DMS53 treated with DMSO at 0.1 percent for 48 hours (cell line): ENCODE measurements at regions not wholly inside any gene's neighbourhood (a gene's known extent, or its start where the extent isn't known, plus 50 kb on each side); places are given as distances from the start of the nearest gene placed in this dataset.
A peak's percentile ranks its signal among the peaks of the same experiment; 100 is the strongest.
"Not testable (repeated sequence)": the region's sequence is repeated elsewhere in the genome, so short reads cannot be mapped to it uniquely, and the experiment has no call there.

Experiments used
- DNase-seq: peaks from one replicate; lab custom pipeline; 2025; ENCODE audit not compliant: unreplicated experiment; lab: John Stamatoyannopoulos, UW

DNA sequence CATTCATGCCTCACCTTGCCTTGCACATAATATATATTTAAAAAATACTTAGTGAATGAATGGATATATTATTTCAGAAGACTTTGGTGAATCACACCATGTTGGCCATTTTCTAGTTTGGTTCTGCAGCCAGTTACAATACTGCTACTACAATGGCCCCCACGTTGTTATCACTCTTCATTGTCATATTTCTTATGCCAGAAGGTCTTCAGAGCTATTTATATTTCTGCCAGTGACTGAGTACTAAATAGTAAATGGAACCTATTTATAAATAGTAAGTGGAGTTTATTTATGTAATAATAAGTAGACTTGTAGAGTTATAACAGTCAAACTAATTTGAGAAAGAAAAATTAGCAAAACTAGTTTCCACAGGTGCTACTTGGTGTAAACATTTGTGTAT lies 516.6 kb upstream of the SYT4 start:
- no peak for DNase-seq

DNA sequence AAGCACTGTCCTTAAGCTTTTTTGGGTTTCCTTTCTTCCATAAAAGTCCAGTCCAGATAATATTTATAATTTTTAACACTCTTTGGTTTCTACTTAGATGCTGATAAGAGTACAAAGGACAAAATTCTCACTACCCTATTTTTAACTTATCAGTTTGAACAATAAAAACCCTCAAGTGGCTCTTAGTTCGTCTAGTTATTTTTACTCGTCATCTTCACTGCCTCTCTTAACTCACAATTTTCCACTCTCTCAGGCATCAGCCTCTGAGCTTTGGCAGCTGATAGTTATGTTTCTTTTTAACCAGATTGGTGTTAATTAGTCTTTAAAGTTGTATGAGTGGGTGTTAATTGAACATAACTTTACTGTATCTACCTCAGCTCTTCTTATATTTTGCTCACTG lies 517.1 kb upstream of the SYT4 start:
- DNase-seq: no peak

DNA sequence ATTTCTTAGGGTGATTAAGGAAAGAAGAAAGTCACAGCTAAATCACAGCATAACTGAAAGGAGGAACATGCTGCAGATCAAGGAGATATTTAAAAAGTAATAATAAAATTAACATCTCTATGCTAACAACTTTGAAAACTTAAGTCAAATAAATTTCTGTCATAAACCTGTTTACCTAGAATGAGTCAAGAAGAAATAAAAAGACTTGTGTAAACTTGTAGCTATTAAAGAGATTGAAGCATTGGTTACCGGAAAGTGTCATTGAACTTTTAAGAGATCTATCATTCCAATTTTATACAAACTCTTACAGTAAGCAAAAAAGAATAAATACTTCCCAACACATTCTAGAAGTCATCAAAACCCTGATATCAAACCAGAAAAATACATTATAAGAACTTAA lies 520.1 kb upstream of the SYT4 start:
- no peak for DNase-seq

DNA sequence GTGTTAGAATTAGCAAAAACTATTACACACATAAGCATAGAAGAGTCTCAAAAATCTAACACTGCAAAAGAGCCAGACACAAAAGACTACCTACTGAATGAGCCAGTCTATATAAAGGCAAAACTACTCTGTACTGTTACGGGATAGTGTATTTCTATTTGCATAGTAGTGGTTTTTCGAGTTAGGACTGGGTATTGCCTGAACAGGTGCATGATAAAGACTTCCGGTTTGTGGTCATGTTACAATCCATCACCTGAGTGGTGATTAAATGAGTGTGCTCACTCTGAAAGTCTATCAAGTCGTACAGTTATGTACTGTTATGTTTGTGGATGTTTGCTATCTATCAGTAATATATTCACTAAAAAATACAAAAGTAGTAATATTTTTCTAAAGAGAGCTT lies 523.3 kb upstream of the SYT4 start:
- DNase-seq: peak; percentile 65

DNA sequence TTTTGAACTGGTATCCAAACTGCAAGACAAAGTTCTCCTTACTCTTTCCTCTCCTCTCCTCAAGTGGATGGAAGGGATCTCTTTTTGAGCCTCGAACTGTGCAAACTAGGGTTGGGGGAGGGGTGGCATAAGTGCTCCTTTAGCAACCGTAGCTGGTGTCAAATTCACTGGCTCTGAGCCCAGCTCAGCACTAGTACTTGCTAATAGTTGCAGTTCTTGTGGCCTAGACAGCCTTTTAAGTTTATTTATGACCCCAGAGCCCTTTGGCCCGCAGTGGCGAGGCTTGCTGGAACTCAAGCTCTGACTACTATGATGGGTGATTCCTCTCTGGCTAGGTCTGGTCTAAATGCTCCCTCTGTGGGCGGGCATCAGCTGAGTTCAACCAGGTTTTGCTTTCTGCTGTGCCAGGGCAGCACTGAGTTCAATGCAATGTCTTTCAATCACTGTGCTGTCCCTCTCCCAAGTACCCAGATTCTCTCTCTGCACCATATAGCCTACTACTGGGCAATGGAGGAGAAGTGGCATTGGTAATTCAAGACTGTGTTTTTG lies 528.4 kb upstream of the SYT4 start:
- no peak for DNase-seq

DNA sequence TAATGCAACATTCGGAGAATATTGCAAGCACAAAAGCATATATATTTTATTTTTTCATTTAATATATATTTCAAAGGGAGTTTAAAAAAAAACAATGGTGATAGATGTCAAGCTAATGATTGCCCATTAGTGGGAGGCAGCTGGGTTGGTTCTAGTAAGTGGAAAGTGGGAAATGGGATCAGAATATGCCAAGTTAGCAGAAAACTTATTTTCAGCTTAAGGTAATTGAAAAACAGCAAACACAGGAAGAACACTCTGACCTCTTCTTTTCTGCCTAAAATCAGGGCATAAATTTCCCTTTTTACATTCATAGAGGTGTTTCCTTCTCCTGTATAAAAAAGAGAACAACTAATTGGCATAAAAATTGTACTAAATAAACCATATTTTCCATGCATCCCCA lies 535.3 kb upstream of the SYT4 start:
- DNase-seq: no peak

DNA sequence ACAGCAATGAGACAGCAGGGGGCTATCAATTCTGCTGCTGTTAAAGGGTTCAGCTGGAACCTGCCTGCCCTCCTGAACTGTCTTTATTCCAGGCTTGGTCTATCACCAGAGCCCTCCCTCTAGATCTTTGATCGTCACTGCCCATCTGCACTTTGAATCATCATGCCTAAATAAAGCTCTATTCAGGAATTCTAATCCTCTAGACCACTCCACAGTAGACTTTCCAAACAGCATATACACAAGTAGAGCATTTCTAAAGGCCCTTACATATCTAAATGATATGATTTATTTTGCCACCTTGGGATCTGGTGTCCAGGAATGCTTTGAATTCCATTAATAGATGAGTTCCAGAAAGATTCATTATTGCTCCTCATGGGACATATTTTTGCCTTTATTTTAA lies 542.1 kb upstream of the SYT4 start:
- DNase-seq: no peak

DNA sequence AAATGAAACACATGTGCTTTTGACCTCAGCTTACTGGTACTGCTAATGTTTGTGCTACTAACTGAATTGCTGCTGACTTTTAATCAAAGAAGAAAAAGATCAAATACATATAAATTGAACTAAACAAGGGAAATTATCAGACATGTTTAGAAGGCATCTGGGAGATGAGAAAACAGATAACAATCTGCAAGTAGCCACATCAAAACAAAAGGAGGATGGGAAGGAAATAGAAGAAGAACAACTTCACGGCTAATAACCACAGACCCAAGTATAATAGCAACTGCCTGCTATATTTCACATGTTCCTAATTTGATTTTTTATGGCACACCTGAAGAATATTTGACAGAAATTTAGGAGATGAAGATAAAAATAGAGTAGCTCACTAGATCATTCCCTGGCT lies 542.6 kb upstream of the SYT4 start:
- no peak for DNase-seq

DNA sequence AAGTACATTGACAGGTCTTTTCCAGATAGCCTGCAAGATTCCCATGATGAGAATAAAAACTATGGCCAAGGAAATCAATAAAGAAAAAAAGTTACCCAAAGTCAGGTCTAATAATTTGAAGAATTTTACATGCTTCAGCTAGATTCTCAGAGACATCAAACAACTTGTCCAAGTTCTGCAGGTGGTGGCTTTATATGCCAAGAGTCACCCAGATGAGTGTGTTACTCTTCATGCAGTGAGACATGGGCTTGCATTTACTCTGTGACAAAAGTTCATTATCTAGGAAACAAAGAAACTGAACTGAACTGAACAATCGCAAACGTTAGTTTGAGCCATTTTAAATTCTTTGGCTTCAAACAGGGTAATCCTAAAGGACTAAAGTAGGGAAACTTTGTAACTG lies 548.5 kb upstream of the SYT4 start:
- no peak for DNase-seq

DNA sequence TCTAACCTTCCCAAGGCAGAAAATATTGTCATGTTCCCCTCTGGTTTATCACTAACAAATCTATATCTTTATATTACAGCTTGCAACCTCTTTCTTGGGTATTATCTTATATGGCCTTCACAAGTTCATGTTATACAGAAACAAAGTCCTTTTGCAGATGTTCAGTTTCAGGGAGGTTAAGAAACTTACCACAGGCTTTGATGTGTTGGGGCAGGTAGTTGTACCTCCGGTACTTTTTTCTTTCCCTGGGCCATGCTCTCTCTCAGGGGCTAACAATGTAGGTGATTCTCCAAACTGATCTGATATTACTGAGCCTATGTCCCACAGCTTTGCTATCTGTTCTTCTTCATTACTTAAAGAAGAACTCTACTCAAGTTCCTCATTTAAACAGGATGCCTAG lies 548.9 kb upstream of the SYT4 start:
- DNase-seq: no peak

DNA sequence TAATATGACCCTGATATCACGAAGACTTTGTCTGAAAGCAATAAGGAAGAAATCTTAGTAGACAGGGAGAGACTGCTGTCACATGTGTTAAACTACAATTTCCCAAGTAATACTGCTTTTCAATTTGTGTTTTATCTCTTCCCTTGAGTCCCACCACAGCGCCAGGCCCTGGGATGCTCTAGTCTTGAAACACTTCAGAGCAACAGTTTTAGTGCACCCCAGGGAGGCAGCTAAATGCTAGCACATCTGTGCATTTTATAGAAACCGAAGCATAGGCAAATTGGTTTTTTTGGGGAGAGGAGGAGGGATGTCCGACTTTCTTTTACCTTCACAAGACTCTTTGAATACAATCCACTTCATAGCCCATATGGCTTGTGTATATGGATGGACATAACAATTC lies 550.0 kb upstream of the SYT4 start:
- no peak for DNase-seq

DNA sequence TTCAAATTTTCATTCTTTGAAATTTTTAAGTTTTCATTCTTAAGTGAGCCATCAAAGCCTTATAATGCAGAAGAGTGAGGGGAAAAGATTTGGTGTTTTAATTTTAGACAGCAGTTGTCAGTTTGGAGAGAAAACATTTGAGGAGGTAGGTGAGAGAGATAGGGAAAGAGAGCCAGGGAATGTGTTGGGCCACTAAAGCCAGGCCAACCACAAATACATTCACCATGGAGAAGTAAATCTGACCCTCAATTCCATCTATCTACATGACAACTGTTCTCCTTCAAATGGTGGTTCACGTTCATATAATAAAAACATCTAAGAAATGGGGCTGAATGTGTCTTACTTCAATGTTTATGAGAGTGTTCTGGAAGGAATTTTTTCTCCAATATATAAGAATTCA lies 553.0 kb upstream of the SYT4 start:
- DNase-seq: no peak

DNA sequence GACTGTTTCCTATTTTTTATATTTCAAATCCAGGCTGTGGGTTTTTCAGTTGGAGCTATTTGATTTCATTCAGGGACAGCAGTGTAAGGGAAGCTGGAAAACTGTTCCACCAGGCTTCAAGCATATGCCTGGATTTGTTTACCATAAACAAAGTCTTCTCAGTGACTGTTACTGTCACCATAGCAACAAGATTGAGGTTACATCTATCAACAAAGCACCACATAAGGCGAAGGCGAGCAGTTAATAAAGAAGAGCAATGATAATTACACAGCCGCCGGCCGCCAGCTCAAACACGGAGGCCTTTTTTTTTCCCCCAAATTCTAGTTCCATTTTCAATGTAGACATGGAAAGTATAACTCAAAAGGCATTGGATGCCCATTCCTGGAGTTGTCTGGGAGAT lies 553.7 kb upstream of the SYT4 start:
- DNase-seq: peak; percentile 4

DNA sequence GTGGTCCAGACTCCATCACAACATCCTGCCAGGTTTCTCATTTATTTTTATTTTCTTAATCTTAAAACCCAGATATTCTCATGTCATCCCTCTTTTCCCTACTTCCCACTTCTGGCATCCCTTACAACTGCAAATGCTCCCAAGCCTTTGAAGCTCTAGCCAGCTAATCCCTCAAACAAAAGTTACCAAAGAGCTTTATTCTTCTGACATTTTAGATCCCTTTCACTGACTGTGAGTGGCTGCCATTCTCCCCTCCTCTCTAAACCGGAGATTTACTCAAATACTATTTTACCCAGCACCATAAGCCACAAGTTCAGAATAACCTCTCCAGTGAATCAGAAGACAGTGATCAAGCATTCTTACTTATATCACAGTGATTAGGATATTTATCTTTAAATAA lies 569.0 kb upstream of the SYT4 start:
- DNase-seq: no peak

DNA sequence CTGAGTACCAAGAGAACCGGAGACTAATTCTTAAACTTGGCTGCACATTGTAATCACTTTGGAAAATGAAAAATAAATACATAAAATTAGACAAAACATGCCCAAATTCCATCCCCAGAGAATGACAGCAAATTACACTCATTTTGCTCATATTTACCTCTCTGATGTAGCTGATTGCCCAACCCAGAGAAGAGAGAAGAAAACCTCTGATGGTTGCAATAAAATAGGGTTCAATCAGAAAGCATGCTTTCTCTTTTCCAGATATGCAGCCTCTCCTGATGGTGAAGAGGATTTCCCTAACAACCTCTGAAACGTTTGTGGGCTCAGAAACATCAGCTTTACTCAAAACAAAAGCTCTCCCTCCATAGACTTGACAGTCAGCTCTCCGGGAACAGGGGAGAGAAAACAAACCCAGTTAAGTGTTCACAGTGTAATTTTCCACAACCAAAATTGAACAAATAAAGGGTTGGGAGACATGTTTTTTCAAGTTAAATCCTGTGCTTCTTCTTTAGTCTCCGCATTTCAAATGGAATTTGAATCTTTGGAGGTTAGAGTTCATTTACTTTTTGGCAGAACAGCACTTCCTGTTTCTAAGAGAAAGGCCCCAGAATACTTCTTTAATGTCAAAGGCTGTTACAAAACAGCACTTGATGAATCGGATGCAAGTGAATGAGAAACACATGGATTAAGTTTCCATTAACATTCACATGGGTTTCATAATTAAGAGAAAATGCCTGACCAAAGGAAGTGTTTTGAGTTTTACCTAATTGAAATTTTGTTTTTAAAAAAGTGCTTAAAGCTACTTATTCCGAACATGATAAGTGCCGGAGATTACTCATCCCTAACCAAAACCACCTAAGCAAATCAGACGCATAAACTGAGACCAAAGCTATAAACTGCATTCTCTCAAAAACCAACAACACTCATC lies 570.1 kb upstream of the SYT4 start:
- no peak for DNase-seq

DNA sequence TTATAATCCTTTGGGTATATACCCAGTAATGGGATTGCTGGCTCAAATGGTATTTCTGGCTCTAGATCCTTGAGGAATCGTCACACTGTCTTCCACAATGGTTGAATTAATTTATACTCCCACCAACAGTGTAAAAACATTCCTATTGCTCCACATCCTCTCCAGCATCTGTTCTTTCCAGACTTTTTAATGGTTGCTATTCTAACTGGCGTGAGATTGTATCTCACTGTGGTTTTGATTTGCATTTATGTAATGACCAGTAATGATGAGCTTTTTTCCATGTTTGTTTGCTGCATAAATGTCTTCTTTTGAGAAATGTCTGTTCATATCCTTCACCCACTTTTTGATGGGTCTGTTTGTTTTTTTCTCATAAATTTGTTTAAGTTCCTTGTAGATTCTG lies 572.5 kb upstream of the SYT4 start:
- not testable (repeated sequence) for DNase-seq

DNA sequence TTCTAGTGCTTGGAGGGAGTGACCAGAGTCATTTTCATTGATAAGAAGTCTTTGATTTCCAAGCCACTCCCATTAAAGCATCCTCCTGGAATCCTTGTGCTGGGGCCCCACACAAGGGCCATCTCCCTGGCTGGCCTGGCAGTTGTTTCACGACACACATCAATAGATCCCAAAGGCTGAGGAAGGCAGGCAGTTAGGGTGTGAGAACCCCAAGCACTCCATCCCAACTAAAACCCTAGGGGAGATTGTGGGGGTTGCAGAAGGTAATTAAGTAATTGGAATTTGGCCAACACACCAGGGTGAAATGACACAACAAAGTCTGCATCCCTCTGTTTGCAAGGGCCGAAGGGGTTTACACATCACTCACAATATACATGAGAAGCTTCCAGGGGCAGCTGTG lies 578.1 kb upstream of the SYT4 start:
- no peak for DNase-seq

DNA sequence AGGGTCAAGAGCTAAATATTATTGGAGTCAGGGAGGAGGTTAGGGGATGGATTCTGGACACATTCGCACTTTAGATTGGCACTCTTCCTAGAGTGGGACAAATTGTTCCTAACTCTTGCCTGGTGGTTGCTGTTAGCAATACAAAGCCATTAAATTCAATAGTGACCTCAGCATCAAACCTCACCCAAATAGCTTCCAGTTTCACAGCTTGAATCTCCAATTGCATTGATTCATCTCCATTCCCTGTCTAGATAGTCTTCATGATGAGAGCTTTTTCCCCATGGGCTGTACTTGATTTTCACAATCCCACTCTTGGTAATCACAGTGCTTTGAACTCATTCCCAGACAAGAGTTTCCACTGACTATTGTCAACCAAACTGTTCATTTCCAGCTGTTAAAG lies 585.9 kb upstream of the SYT4 start:
- no peak for DNase-seq

DNA sequence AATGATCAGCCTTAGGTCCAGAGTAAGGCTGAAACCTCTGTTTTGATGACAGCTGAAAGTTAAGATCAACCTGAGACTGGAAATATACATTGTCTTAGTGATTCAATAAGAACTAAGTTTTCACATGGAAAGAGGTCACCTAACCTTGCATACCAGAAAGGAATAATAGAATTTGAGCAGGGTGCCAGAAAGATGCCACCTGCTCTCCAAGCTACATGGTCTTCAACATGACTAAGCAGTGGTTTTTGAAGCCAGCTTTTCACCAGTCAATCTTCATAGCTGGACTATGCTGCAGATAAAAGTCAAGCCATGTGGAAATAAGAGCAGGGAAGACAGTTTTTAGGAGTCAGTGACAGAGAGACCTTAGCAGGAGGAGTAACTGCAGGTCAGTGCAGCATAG lies 589.4 kb upstream of the SYT4 start:
- no peak for DNase-seq

DNA sequence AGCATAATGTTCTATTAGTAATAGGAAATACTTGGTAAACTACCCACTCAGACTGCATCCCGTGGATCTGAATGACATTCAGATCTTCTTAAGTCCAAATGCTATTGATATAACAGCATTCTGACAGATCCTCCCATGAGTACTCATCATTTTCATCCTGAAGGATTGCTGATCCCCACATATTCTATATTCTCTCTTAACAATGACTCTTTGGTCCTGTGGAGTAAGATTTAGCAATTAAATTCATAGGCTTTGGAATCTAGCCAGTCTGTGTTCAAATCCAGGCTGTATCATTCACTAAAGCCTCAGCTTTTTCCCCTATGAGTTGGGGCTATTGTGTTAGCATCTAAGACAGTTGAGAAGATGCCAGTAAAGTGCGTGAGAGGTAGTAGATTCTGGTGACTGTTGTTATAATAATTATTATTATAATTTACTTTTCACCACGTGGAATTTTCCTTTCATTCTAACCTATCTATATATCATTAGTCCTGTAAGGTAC lies 591.3 kb upstream of the SYT4 start:
- DNase-seq: no peak

DNA sequence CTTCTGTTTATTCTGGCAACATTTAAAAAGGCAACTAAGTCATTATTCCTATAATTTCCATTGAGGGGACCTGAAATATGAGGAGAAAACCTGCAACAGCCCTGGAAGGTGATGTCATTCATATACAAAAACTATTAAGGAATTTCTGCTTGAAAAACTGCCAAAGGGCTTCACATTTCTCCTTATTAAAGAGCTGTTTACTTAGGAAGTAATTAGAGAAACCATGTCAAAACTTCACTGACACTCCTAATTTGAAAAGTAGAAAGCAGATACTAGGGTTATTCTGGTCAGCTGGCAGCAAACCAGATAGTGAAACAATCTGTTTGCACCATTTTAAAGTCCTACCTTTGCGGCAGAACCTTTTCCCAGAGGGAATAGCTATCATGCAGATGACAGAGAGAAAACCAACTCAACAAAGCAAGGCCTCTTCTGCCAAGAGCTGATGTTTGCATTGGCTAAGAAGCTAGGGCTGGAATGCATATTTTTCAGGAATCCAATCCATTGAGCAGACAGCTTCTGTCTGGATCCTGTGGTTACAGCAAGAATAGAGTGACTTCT lies 592.2 kb upstream of the SYT4 start:
- no peak for DNase-seq

DNA sequence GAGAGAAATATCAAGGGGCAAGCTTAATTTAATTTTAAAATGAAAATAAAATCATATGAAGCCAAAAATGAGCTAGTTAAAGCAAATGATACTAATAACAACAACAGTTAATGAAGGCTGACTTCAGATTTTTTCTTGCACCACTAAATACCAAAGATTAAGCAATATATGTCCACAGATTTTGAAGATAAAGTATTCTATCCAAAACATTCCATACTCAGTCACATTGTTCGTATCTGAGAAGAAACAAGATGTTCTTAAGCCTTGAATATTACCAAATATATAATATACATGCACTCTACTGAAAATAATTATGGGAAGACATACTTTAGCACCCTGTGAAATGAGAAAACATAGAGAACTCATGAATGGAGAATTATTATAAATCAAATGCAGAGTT lies 593.3 kb upstream of the SYT4 start:
- no peak for DNase-seq
